ENCODE measurements at regions not wholly inside any gene's neighbourhood (a gene's known extent, or its start where the extent isn't known, plus 50 kb on each side); places are given as distances from the start of the nearest gene placed in this dataset.

- POLR2A ChIA-PET: no interaction called here
- CTCF ChIA-PET: no interaction called here
These were observed 81.4 kb downstream of the ZNF608 start for GRCh38 chr5:124665035-124665434.

GRCh38 chr5:124664287-124664686 is 82.2 kb downstream of the ZNF608 start:
- ChIA-PET CTCF (no interaction called here), POLR2A (no interaction called here)

GRCh38 chr5:124663101-124663506 is 83.3 kb downstream of the ZNF608 start:
- ChIA-PET CTCF (no interaction called here), POLR2A (no interaction called here)

- ChIA-PET CTCF (no interaction called here), POLR2A (no interaction called here)
These were observed 84.2 kb downstream of the ZNF608 start for GRCh38 chr5:124662181-124662781.

- POLR2A ChIA-PET: no interaction called here
- CTCF ChIA-PET: no interaction called here
These were observed 84.9 kb downstream of the ZNF608 start for GRCh38 chr5:124661317-124662141.

DNA sequence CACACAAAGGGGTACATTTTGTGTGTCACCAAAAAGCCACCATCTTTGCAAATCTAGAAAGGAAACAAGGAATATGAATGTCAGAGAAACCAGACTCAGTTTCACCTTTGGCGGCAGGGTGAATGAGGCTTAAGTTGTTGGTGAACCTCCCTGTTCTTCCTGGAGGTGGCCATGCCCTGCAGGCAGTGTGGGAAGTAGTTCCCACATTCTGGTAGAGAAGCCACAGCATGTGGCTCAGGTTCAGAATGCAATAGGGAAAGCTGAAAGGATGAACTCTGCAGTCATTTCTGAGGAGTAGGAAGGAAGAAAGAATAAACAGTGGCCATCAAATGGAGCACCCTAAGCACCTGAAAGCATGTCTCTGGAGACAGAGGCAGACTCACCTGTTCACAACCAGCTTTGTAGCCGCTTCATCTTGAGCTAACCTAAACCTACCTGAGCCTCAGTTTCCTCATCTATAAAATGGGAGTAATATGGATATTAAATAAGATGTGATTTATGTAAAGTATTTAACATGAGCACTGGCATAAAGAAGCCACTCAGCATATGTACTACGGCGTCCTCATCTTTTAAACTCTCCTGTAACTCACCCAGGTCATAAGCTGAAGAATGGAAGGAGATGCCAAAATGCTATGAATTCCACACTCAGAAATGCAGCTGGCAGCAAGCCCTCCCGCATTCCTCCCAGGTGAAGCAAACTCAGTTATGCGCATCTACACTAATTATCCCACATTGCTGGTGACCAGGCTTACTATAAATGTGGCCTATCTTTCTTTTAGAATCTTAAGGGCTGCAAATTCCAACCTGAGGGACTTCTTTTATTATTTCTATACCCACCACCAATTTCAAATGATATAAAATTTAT is 86.0 kb downstream of the ZNF608 start:
- ChIA-PET POLR2A (no interaction called here), CTCF (no interaction called here)

DNA sequence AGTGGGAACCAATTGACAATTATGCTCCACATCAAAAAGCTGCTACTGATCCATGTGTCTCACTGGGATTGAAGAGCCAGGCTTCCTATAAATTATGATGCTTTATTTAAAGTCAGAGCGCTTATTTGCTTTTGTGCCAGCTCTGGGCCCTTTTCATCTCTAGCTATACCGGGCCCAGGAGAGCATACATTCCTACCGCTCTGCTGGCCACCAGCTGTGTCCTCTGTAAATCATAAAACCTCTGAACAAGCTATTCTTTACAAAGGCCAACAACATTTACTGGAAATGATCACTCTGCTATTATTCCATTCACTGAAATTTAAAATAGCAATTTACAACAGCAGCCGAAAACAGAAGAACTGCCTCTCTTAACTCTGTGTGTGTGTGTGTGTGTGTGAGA is 86.6 kb downstream of the ZNF608 start:
- POLR2A ChIA-PET: no interaction called here
- CTCF ChIA-PET: no interaction called here

DNA sequence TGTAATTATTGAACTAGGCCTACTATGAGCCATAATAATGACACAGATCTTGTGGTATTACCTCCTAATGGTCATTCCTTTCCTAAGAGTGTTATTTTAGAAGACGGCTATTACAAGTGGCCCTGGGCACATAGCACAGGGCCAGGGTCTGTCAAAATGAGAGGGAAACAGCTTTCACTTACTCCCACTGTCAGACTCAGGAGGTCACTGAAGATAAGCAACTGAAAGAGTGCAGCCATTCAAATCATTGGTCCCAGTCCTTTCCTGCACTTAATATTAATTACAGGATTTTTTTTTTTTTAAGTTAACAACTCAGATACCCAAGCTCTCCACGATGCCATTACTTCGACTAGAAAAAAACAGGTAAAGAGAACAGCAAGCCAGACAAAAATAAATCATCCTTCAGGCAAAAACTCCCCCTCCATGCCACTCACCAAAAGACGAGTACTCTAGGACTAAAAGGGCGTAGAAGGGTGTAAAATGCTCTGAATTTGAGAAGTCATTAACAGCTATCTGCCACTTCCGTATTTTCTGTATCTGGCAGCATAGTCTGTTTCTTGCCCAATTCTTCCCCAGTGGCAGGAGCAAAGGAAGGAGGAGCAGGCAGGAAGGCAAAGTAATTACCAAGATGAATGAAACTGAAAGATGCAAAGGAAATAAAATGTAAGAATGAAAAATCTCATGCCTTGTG is 87.4 kb downstream of the ZNF608 start:
- CTCF ChIA-PET: no interaction called here
- POLR2A ChIA-PET: no interaction called here

DNA sequence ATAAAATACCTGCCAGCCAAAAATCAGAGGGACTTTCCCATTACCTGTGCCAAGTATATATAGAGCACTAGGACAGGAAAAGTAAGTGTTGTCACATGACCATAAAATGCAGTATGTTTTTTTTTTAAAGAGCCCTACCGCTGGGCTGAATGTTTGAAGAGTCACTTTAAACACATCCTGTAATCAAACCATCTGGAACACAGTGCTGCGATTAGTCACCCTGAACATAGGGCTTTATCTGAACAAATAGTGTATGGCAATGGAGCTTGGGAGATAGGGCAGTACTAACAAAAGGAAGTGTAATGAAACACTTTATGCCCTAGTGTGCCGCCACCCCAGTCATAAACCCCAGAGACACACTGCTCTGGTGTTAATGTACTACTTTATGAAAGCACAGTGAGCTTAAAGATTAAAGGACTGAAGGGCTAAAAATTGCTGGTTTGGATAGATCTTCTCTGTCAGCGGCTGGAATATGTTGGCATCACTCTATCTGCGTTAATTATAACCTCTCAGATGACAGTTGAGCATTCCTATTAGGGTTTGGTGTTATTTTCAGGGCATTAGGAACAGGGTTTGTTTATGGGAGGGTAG is 90.4 kb downstream of the ZNF608 start:
- POLR2A ChIA-PET: no interaction called here
- CTCF ChIA-PET: no interaction called here

GRCh38 chr5:124655251-124655917 is 91.1 kb downstream of the ZNF608 start:
- POLR2A ChIA-PET: no interaction called here
- CTCF ChIA-PET: no interaction called here

- ChIA-PET POLR2A (no interaction called here), CTCF (no interaction called here)
These were observed 92.0 kb downstream of the ZNF608 start for GRCh38 chr5:124654418-124654817.

GRCh38 chr5:124653666-124654065 is 92.8 kb downstream of the ZNF608 start:
- POLR2A ChIA-PET: no interaction called here

DNA sequence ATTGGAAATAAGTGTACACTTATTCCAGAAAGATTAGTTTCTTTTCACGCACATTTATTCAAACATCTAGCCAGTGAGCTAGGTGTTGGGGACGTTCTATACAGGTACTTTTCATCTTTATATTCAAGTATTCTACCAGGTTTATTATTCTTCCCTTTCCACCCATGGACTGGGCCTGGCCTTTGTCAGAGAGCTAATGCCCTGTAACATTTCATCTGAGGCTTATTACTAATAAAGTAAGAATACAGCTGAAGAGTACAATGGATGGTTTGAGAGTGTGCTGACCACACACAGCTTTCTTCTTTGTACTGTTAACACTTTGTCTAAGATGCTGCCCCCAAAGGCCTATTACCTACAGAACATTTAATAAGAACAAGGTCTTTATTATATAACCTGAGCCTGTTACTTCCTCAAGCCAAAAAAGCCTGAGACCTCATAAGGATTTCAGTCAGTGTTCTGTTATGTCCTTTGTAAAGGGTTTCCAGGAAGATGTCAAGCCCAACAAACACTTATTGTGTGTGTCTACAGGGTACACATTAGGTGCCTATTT is 93.5 kb downstream of the ZNF608 start:
- CTCF ChIA-PET: no interaction called here
- POLR2A ChIA-PET: no interaction called here

More at GRCh38 chr5:124653666-124654065, 92.8 kb downstream of the ZNF608 start:
- CTCF ChIA-PET: no interaction called here

GRCh38 chr5:124652514-124652819 is 94.0 kb downstream of the ZNF608 start:
- ChIA-PET POLR2A (no interaction called here), CTCF (no interaction called here)

DNA sequence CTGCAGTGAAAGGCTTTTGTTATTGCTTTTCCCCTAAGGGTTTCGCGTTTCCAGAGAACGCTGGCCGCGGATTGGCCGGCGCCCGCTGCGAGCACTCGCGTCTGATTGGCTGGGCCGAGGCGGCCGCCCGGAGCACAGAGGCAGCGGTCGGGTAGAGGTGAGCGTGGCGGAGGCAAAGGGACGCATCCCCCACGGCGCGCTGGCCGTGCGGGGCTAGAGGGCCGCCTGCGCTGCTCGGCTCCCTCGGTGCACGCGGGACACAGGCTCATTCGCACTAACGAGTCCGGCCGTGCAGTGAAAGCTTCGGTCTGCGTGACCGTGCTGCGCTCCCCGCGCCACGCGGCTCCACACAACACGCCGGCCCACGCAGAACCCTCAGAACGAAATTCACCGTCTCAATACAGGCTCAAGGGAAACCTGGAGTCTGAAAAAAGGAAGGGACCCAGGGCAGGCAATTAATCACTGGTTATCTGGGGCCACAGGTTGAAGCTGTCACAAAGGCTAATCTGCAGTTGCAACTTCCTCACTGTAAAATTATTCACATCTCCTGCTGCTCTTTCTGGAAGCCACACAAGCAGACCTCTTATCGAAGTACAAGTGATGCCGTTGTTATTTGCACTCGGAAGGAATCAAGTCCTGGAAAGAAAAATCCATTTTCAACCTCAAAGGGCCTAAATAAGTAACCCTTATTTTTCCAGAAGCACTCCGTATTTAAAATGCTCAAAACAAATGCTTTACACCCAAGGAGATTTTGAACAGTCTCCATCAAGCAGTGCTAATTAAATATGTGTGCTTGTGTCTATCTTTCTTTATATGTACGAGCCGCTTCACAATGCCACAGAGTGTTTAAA is 94.6 kb downstream of the ZNF608 start:
- ChIA-PET CTCF (no interaction called here), POLR2A (no interaction called here)

DNA sequence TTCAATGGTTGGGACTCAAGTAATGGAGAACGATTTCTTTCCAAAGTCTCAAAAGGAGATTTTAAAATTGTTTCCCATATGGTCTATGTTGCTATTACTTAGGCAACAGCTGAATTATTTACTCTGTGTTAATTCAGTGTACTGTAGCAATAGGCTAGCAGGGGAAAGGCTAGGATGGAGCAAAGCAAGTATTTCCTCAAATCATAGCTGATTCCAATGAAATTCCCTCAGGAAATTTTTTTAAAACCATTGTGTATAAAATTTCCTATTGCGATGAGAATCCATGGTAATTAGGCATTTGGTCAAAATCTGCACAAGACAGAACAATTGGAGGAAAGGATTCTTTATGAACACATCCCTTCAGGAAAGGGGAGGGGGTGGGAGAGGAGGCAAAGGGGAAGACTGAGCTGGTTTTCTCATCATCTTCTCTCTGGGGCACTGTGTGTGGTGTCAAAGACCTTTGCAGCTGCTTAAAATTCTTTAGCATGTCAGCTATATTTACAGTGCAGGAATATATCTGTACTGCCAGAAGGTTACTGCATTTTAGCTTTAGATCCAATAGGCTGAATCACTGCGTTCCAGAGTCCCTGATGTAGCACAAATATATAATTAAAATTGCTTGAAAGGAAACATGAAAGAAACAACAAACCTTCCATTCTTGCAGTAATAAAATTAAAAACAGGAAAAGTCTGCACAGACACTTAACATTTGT is 95.3 kb downstream of the ZNF608 start:
- POLR2A ChIA-PET: no interaction called here
- CTCF ChIA-PET: no interaction called here

- ChIA-PET CTCF (no interaction called here), POLR2A (no interaction called here)
These were observed 96.3 kb downstream of the ZNF608 start for GRCh38 chr5:124650147-124650561.

DNA sequence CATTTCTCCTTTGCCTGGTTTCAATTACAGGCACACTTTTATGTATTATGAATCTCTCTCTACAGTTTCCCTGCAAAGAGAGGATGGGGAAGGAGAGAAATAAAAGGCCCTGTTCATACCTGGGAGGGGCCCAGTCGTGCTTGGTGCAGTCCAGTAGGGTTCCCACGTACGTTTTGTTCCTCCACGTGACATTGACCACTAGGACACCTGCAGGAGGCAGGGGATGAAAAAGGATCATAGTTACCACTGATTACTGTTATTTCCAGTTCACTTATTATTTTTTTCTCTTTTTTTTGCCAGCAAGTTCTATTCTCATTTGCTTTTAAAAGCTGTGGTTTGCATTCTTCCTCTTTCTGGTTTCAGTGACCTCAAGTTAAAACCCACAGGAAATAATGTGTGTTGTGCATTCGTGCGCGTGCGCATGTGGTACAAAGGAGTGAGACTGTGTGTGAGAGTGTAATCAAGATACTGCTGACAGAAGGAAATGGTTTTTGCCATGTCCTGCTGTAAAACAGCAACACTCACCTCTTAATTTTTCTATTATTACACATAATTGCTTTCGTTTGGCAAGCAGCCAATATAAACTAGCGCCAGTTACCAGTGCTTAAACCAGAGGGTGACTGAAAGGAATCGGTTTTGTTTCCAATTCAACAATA is 96.8 kb downstream of the ZNF608 start:
- POLR2A ChIA-PET: no interaction called here
- CTCF ChIA-PET: no interaction called here
